HG03354 (cell line): ENCODE measurements at regions not wholly inside any gene's neighbourhood (a gene's known extent, or its start where the extent isn't known, plus 50 kb on each side); places are given as distances from the start of the nearest gene placed in this dataset.

Experiments
- ATAC-seq: cut with Tn5 transposase; IDR thresholded peaks from one replicate; pipeline ENCODE4 v1.9.1; 2021; ENCODE audit warnings: mild to moderate bottlenecking; ENCODE audit not compliant: unreplicated experiment, poor library complexity, severe bottlenecking

- ATAC-seq, result no peak
Observed at GRCh38 chr10:83229991-83230390, 909.3 kb upstream of the GHITM start.

DNA sequence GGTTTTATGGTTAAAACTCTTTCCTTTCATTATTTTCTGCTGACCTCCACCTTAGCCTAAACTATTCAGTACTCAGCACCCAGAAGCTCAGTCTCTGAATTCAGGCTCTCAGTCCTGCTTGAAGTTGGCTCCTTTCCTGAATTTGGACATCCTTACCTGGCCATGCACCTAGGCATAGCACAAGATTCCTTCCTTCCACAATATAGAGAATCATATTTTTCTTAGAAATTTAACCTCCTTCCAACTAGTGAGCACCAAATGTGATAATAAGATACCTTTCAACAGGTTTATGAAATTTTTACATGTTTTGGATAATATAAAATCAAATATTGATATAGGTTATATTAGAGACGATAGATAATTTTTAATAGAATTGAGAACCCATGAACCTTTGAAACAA, 905.6 kb upstream of the GHITM start:
- ATAC-seq, result no peak

- ATAC-seq, result no peak
Observed at GRCh38 chr10:83248106-83248631, 891.1 kb upstream of the GHITM start.

GRCh38 chr10:83250396-83250795, 888.9 kb upstream of the GHITM start:
- ATAC-seq, result no peak

DNA sequence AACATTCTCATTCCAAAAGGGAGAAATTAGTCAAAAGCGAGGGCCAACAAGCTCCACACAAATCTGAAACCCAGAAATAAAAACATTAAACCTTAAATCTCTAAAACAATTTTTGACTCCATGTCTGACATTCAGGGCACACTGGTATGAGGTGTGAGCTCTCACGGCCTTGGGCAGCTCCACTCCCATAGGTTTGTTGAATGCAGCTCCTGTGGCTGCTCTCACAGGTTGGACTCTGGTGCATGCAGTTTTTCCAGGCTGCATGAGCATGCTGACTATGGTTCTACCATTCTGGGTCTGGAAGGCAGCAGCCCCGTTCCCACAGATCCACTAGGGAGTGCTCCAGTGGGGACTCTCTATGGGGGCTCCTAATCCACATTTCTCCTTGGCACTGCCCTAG, 887.1 kb upstream of the GHITM start:
- no peak for ATAC-seq

GRCh38 chr10:83252596-83252995, 886.7 kb upstream of the GHITM start:
- ATAC-seq, result no peak

GRCh38 chr10:83253011-83253671, 886.2 kb upstream of the GHITM start:
- ATAC-seq, result no peak

- no peak for ATAC-seq
Observed at GRCh38 chr10:83254698-83255097, 884.6 kb upstream of the GHITM start.

- no peak for ATAC-seq
Observed at GRCh38 chr10:83262434-83262833, 876.9 kb upstream of the GHITM start.

DNA sequence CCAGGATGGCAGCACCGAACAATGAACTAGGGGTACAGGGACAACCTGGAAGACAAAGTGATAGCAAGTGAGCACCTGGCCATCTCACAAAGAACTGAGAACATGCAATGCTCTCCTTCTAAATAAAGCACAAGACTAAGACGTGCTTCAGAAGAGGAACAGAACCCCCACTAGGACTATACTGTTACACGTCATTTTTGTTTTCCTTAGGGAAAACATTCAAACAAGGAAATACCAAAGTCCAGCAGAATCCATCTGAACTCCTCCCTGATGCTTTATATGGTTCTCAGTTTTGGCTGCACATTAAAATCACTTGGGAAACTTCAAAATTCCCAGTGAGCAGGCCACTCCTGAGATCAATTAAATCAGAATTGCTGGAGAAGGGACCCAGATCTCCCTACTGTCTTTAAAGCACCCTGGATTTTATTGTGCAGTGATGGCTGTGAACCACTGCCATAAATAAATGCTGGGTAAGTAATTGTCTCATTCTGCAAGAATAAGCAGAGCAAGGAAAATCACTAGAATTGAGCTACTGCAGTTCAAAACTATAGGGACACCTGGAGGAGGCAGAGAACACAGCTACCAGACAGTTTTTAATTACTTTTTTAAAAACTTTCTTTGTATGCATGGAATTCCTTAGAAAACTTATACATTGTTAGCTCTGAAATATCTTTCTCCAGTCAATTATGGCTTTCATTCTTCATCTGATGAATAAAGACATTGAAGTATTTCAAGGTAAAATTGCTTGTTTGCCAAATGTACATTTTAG, 866.5 kb upstream of the GHITM start:
- no peak for ATAC-seq

GRCh38 chr10:83274088-83274487, 865.2 kb upstream of the GHITM start:
- no peak for ATAC-seq

DNA sequence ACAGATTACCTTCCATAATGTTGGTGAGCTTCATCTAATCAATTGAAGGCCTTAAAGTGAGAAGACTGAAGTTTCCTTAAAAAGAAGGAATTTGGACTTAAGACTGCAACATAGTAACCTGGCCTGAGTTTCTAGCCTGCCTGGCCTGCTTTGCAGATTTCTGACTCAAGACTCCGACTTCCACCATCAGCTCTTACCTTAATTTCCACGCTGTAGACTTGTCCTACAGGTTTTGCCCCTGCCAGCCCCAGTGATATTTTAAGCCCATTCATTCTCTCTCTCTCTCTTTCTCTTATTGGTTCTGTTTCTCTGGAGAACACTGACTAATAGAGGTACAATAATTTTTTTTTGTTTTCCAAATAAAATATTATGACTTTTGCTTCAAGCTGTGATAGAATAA, 862.3 kb upstream of the GHITM start:
- no peak for ATAC-seq

DNA sequence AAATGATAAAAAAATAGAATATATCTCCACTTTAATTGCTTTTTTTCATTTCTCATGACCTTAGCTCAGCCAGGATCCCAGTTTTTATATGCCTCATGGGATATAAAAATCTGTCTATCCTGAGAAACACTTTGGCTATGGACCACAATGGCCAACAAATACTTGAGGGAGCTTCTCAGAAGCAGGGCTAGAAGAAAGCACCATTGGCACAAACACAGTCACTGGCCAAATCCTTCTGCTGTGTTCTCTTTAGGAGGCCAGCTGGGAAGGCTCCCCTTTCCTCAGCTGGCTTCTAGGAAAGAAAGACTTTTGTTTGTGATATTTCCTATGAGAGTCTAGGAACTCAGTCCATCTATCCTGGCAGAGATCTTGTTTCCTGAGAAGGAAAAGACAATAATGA, 856.2 kb upstream of the GHITM start:
- ATAC-seq, result no peak

DNA sequence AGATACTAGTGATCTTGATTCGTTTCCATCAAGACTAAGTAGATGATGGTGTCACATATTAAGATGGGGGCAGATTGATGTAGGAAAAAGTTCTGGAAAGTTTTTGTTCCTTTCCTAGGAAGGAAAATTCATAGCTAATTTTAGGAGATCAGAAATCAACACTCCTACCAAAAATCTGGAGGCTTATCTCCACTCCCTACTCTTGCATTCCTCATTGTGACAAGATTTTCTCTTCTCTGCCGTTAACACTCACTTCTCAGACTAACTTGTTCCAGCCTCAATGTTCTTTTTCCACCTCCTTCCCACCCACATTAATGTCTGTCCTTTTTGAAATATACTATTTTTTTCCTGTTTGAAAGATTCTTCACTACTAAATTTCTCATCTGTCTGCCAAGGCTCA, 851.9 kb upstream of the GHITM start:
- ATAC-seq, result no peak

DNA sequence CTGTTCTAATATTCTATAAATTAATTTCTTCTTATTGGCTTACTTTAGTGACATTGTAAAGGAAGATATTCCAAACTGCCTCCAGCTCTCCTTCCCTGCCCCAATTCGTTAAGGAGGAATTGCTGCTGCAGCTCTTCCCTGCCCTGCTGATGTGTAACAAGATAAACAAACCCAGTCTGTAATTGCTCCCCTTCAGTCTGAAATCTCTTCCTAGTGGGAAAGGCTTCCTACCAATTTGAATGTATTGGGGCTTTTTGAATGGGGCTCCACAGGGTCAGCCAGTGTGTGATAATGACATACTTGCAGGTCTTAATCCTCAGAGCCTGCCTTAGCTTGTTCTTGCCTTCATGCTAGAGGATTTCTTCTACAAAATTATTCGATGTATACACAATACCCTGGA, 849.9 kb upstream of the GHITM start:
- no peak for ATAC-seq

DNA sequence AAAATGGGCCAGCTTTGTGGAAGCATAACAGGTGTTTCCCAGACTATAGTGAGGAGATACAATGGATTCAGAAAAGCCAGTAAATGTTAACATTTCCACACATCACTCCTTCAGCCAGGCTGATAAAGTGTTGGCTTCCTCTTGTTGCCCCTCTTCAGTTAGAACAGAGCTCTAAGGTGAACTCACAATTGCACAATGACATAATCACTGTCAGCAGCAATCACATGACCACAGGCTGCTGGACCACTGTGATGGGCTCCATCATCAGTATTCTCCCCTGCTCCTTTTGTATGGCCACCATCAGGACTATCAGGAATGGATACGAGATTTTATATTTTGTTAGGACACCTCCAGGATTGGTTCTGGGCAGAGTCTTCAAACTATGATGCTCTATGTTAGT, 849.4 kb upstream of the GHITM start:
- ATAC-seq, result no peak

GRCh38 chr10:83301732-83302131, 837.6 kb upstream of the GHITM start:
- no peak for ATAC-seq

- no peak for ATAC-seq
Observed at GRCh38 chr10:83302623-83303022, 836.7 kb upstream of the GHITM start.

DNA sequence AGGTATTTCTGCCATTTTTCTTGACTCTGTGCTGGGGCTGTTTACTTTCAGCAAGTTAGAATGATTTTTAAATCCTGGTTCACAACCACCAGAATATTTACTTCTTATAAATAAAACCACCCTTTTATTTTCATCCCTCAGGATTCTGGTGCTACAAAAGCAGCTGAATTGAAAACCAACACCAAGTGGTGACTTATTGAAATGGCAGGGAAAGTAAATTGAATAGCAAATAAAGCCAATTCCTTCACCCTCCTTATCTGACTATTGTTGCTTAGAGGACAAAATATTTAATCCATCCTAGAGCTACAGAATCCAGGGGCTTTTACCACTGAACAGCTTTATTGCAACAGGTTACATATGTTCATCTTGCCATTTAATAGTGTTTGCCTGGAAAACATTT, 828.6 kb upstream of the GHITM start:
- no peak for ATAC-seq

DNA sequence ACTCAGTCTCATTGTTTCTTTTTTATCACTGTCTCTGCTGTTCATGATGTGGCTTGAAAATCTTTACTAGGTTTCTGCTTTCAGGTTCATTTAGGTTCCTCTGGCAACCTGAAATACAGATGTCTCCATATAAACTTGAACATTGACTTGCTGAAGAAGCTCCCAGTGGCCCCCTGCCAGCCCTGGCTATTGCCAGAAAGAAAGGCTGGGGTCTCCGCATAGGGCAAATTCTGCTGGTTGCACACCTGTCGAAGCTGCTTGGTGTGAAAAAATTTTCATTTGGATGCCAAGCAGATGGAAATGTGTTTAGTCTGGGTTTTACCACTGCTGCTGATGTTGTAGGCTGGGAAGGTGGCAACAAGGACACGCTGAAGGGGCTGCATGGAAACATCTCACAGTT, 826.7 kb upstream of the GHITM start:
- no peak for ATAC-seq

DNA sequence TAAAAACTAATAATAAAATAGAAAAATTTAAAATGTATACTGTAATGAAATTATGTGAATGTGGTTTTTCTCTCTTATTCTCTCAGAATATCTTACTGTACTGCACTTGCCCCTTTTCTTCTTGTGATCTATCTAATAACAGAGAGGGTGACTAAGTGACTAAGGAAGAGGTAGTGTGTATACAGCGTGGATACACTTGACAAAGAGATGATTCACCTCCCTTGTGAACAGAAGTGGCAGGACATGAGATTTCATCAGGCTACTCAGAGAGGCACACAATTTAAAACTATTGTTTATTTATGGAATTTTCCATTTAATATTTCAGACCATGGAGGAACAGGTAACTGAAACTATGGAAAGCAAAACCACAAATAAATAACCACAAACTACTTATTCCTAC, 806.6 kb upstream of the GHITM start:
- ATAC-seq, result no peak
